Spleen (tissue), 3 donors: ENCODE measurements at regions not wholly inside any gene's neighbourhood (a gene's known extent, or its start where the extent isn't known, plus 50 kb on each side); places are given as distances from the start of the nearest gene placed in this dataset.

Source experiments
- POLR2A ChIP-seq, 3 donors: fragments of 450-650 bp; IDR thresholded peaks; one replicate each; pipeline ENCODE4 v1.5.1; 2017; ENCODE audit warnings: antibody characterized with exemption in 3 of 3, mild to moderate bottlenecking in 1 of 3
- POLR2AphosphoS5 ChIP-seq, 3 donors: sonication (generic); formaldehyde crosslinking; IDR thresholded peaks; one replicate each; pipeline ENCODE4 v1.5.1; 2017; ENCODE audit warnings: antibody characterized with exemption in 3 of 3

GRCh38 chr4:84401701-84402306, 97.3 kb downstream of the NKX6-1 start:
- TF ChIP-seq POLR2AphosphoS5 (IDR thresholded peaks at IDR 0.05) (no peak), POLR2A (IDR thresholded peaks at IDR 0.05) (no peak)
